Keratinocyte (primary cell): ENCODE measurements at regions not wholly inside any gene's neighbourhood (a gene's known extent, or its start where the extent isn't known, plus 50 kb on each side); places are given as distances from the start of the nearest gene placed in this dataset.

Experiments
- CTCF ChIP-seq, 3 experiments: IDR thresholded peaks in 1 of 3; conservative IDR thresholded peaks in 1 of 3; optimal IDR thresholded peaks in 1 of 3; 2 replicates in 2 of 3; 3 replicates in 1 of 3; pipeline versions ENCODE3 to v1.5.1; 2011; ENCODE audit warnings: low read length in 3 of 3, mild to moderate bottlenecking in 3 of 3, moderate library complexity in 2 of 3, control low read depth in 1 of 3, inconsistent platforms in 1 of 3; ENCODE audit not compliant: insufficient read depth in 2 of 3; ENCODE audit errors: extremely low read depth in 1 of 3
- EZH2 ChIP-seq: IDR thresholded peaks from one replicate; pipeline ENCODE4 v1.6.1; 2012; ENCODE audit warnings: inconsistent platforms, mild to moderate bottlenecking, low read length, moderate library complexity

- no peak for TF ChIP-seq CTCF (optimal IDR thresholded peaks at IDR 0.05 in 1 of 3, IDR thresholded peaks at IDR 0.05 in 1 of 3, conservative IDR thresholded peaks at IDR 0.05 in 1 of 3; ENCODE audit: extremely low read depth in 1 of 3, insufficient read depth in 2 of 3, low read length in 3 of 3)
- TF ChIP-seq EZH2: no peak
Observed at GRCh38 chr10:3668276-3668965, 116.6 kb downstream of the KLF6 start.
